ENCODE measurements at regions not wholly inside any gene's neighbourhood (a gene's known extent, or its start where the extent isn't known, plus 50 kb on each side); places are given as distances from the start of the nearest gene placed in this dataset.

DNA sequence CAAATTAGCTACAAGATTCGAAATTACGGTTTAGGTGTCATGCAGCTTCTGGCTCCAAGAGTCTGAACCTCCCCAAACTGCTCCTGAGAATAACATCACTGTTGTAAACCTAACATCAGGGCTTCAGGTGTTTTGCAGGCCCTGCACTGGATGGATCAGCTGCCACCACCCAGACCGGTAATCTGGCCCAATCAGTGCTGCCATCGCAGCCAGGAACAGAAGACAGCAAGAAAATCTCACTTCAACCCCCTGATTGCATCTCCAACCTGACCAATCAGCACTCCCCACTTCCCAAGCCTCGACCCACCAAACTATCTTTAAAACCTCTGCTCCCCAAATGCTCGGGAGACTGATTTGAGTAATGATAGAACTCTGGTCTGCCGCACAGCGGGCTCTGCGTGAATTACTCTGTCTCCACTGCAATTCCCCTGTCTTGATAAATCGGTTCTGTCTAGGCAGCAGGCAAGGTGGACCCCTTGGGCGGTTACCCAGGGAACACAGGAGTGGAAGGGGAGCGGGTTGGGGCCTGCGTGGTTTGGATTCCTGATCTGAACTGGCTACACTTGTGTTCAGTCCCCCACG is 268.5 kb upstream of the SFSWAP start:
- TF ChIP-seq, protein P1, sequence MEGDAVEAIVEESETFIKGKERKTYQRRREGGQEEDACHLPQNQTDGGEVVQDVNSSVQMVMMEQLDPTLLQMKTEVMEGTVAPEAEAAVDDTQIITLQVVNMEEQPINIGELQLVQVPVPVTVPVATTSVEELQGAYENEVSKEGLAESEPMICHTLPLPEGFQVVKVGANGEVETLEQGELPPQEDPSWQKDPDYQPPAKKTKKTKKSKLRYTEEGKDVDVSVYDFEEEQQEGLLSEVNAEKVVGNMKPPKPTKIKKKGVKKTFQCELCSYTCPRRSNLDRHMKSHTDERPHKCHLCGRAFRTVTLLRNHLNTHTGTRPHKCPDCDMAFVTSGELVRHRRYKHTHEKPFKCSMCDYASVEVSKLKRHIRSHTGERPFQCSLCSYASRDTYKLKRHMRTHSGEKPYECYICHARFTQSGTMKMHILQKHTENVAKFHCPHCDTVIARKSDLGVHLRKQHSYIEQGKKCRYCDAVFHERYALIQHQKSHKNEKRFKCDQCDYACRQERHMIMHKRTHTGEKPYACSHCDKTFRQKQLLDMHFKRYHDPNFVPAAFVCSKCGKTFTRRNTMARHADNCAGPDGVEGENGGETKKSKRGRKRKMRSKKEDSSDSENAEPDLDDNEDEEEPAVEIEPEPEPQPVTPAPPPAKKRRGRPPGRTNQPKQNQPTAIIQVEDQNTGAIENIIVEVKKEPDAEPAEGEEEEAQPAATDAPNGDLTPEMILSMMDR (optimal IDR thresholded peaks at IDR 0.05 in 1 of 3, IDR thresholded peaks at IDR 0.05 in 1 of 3, conservative IDR thresholded peaks at IDR 0.05 in 1 of 3; ENCODE audit: extremely low read depth in 1 of 3, insufficient read depth in 2 of 3, low read length in 3 of 3) = no peak
- TF ChIP-seq EZH2 (IDR thresholded peaks at IDR 0.05; ENCODE audit: low read length) = no peak
- H3K9me3 ChIP-seq (ENCODE audit: control insufficient read depth, low read depth, low read length) = no peaks in the 10 kb centered on the region
- H4K20me1 ChIP-seq (ENCODE audit: control insufficient read depth, extremely low read depth, insufficient read depth, low read length) = no peaks in the 10 kb centered on the region
- dilution Hi-C loops (cut with MboI; ENCODE audit: extremely low pct_ligation_motif_present, low sequenced_read_pairs) = no loop called here
- no peak for DNase-seq (ENCODE audit: low read depth, low spot score)
- no peak overlapping the region for H3K27ac ChIP-seq (ENCODE audit: control insufficient read depth, insufficient read depth, low read length)
- no peaks in the 10 kb centered on the region for H3K36me3 ChIP-seq (ENCODE audit: control insufficient read depth in 2 of 2, extremely low read depth in 1 of 2, insufficient read depth in 2 of 2, low read length in 2 of 2)
- H2AFZ ChIP-seq (ENCODE audit: control insufficient read depth, low read length) = no peak overlapping the region
- no peaks in the 10 kb centered on the region for H3K27me3 ChIP-seq (ENCODE audit: control insufficient read depth, extremely low read depth, insufficient read depth, low read length)
- no peak overlapping the region for H3K9ac ChIP-seq (ENCODE audit: control insufficient read depth, extremely low read depth, insufficient read depth, low read length)
- no peak overlapping the region for H3K4me2 ChIP-seq (ENCODE audit: control insufficient read depth, extremely low read depth, insufficient read depth, low read depth, low read length)
- FAIRE-seq = no peak
- no peak overlapping the region for H3K4me3 ChIP-seq (ENCODE audit: control insufficient read depth in 2 of 3, extremely low read depth in 1 of 3, insufficient read depth in 2 of 3, low read depth in 1 of 3, low read length in 3 of 3)
- no peaks in the 10 kb centered on the region for H3K9me1 ChIP-seq (ENCODE audit: control insufficient read depth, extremely low read depth, insufficient read depth, low read length)
- H3K4me1 ChIP-seq (ENCODE audit: control insufficient read depth, extremely low read depth, insufficient read depth, low read length) = no peaks in the 10 kb centered on the region
- H3K79me2 ChIP-seq (ENCODE audit: control insufficient read depth, insufficient read depth, low read length) = no peaks in the 10 kb centered on the region

DNA sequence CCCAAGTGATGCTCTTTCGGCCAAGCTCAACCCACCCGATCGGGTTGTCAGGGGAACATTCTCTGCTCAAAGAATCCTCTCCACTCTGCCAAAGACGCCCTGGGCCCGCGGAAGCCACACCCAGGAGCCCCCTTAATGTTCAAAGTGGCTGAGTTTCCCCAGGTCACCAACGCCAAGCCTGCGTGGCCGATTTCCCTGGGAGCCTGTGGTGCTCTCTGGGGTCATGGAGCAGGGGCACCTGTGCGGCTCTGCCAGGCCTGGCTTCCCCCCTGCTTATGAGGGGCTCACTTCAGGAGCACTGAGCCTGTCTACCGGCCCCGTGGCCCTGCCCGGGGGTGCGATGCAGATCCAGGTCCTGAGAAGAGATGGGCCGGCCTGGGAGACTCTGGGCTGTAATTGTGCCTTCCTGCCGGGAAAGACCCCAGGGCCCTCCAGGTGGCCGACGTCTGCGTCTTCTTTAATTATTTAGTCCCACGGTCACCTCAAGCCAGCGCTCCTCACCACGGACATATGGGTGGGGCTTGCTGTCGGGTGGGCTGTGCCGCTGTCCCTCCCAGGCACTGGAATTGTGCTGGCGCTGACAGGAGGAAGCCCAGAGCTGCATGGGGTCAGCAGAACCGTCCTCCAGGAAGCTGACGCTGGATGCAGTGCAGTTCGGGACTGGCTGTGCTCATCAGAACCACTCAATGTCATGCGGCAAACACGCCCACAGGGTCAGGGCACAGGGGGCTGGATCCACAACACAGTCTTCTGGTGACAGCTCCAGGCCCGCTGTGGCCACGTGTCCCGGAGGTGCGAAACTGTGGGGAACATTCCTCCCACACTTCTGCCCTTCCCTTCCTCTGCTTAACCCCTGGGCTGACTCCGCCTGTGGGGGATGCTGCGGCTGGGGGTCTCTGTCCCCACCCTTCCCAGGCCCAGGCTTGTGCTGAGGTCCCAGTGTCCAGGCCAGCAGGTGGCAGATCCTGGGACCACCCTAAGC is 267.6 kb upstream of the SFSWAP start:
- H3K27me3 ChIP-seq (ENCODE audit: control insufficient read depth, extremely low read depth, insufficient read depth, low read length) = no peaks in the 10 kb centered on the region
- no peak overlapping the region for H3K27ac ChIP-seq (ENCODE audit: control insufficient read depth, insufficient read depth, low read length)
- no peaks in the 10 kb centered on the region for H3K9me1 ChIP-seq (ENCODE audit: control insufficient read depth, extremely low read depth, insufficient read depth, low read length)
- H3K9ac ChIP-seq (ENCODE audit: control insufficient read depth, extremely low read depth, insufficient read depth, low read length) = no peak overlapping the region
- H2AFZ ChIP-seq (ENCODE audit: control insufficient read depth, low read length) = no peak overlapping the region
- no peak overlapping the region for H3K4me3 ChIP-seq (ENCODE audit: control insufficient read depth in 2 of 3, extremely low read depth in 1 of 3, insufficient read depth in 2 of 3, low read depth in 1 of 3, low read length in 3 of 3)
- no peaks in the 10 kb centered on the region for H3K4me1 ChIP-seq (ENCODE audit: control insufficient read depth, extremely low read depth, insufficient read depth, low read length)
- no peak for TF ChIP-seq EZH2 (IDR thresholded peaks at IDR 0.05; ENCODE audit: low read length)
- TF ChIP-seq, protein P1 (optimal IDR thresholded peaks at IDR 0.05 in 1 of 3, IDR thresholded peaks at IDR 0.05 in 1 of 3, conservative IDR thresholded peaks at IDR 0.05 in 1 of 3; ENCODE audit: extremely low read depth in 1 of 3, insufficient read depth in 2 of 3, low read length in 3 of 3) = no peak
- H3K9me3 ChIP-seq (ENCODE audit: control insufficient read depth, low read depth, low read length) = no peaks in the 10 kb centered on the region
- H3K79me2 ChIP-seq (ENCODE audit: control insufficient read depth, insufficient read depth, low read length) = no peaks in the 10 kb centered on the region
- FAIRE-seq (no peak), DNase-seq (ENCODE audit: low read depth, low spot score) (no peak)
- no peak overlapping the region for H3K4me2 ChIP-seq (ENCODE audit: control insufficient read depth, extremely low read depth, insufficient read depth, low read depth, low read length)
- dilution Hi-C loops (cut with MboI; ENCODE audit: extremely low pct_ligation_motif_present, low sequenced_read_pairs) = no loop called here
- H4K20me1 ChIP-seq (ENCODE audit: control insufficient read depth, extremely low read depth, insufficient read depth, low read length) = no peaks in the 10 kb centered on the region
- H3K36me3 ChIP-seq (ENCODE audit: control insufficient read depth in 2 of 2, extremely low read depth in 1 of 2, insufficient read depth in 2 of 2, low read length in 2 of 2) = no peaks in the 10 kb centered on the region

All from keratinocyte (primary cell).